Peyer's patch (tissue), 4 donors: ENCODE measurements at regions not wholly inside any gene's neighbourhood (a gene's known extent, or its start where the extent isn't known, plus 50 kb on each side); places are given as distances from the start of the nearest gene placed in this dataset.

Source experiments
- CTCF ChIP-seq, 6 experiments: fragments of 450-650 bp in 4 of 6; fragments of 200-600 bp in 2 of 6; sonication (generic) in 1 of 6; IDR thresholded peaks; one replicate each; pipeline ENCODE4 v1.5.1; 2017 to 2019; ENCODE audit warnings: antibody characterized with exemption in 6 of 6, mild to moderate bottlenecking in 3 of 6, moderate library complexity in 1 of 6
- POLR2A ChIP-seq, 2 donors: fragments of 450-650 bp; IDR thresholded peaks; one replicate each; pipeline ENCODE4 v1.5.1; 2017; ENCODE audit warnings: antibody characterized with exemption in 2 of 2, mild to moderate bottlenecking in 2 of 2, moderate library complexity in 2 of 2

GRCh38 chr14:83575301-83575700 is 1954.6 kb upstream of the FLRT2 start:
- TF ChIP-seq POLR2A (IDR thresholded peaks at IDR 0.05), result no peak
- TF ChIP-seq CTCF (IDR thresholded peaks at IDR 0.05), result no peak
